H9 (cell line): ENCODE measurements at regions not wholly inside any gene's neighbourhood (a gene's known extent, or its start where the extent isn't known, plus 50 kb on each side); places are given as distances from the start of the nearest gene placed in this dataset.

Experiments used
- DNase-seq: peaks from one replicate; pipeline ENCODE4 v3.0.0-alpha.2; 2017
- H2AFZ ChIP-seq: one replicate; pipeline ENCODE4 v1.6.1; 2013; ENCODE audit warnings: mild to moderate bottlenecking, low read length, control low read depth, moderate library complexity
- H2AK5ac ChIP-seq: 2 replicates; pipeline ENCODE4 v1.6.1; 2013; ENCODE audit warnings: low read length, control low read depth, mixed read lengths; ENCODE audit not compliant: insufficient read length
- H2BK120ac ChIP-seq: one replicate; pipeline ENCODE4 v1.6.1; 2013; ENCODE audit warnings: low read depth, mild to moderate bottlenecking, low read length, control low read depth, inconsistent platforms; ENCODE audit not compliant: poor library complexity, severe bottlenecking
- H2BK12ac ChIP-seq: 2 replicates; pipeline ENCODE4 v1.6.1; 2013; ENCODE audit warnings: low read length, control low read depth, mixed read lengths, low read depth; ENCODE audit not compliant: insufficient read length
- H2BK15ac ChIP-seq: 2 replicates; pipeline ENCODE4 v1.6.1; 2013; ENCODE audit warnings: low read depth, low read length, control low read depth
- H2BK20ac ChIP-seq: one replicate; pipeline ENCODE4 v1.6.1; 2013; ENCODE audit warnings: low read depth, mild to moderate bottlenecking, low read length, control low read depth, inconsistent platforms; ENCODE audit not compliant: poor library complexity, severe bottlenecking
- H2BK5ac ChIP-seq: 2 replicates; pipeline ENCODE4 v1.6.1; 2013; ENCODE audit warnings: low read length, control low read depth, mixed read lengths; ENCODE audit not compliant: insufficient read length
- H3K14ac ChIP-seq: 2 replicates; pipeline ENCODE4 v1.6.1; 2013; ENCODE audit warnings: low read length, control low read depth; ENCODE audit not compliant: insufficient read depth
- H3K18ac ChIP-seq: 2 replicates; pipeline ENCODE4 v1.6.1; 2013; ENCODE audit warnings: low read depth, mild to moderate bottlenecking, mixed read lengths, low read length, control low read depth; ENCODE audit not compliant: insufficient read length
- H3K23ac ChIP-seq: 2 replicates; pipeline ENCODE4 v1.6.1; 2013; ENCODE audit warnings: low read length, control low read depth, mixed read lengths, low read depth; ENCODE audit not compliant: insufficient read length
- H3K23me2 ChIP-seq: 2 replicates; pipeline ENCODE4 v1.6.1; 2013; ENCODE audit warnings: low read depth, mild to moderate bottlenecking, mixed read lengths, low read length, control low read depth; ENCODE audit not compliant: insufficient read length, poor library complexity, severe bottlenecking
- H3K27ac ChIP-seq: 2 replicates; pipeline ENCODE4 v1.5.1; 2013; ENCODE audit warnings: low read length, control low read depth, mixed read lengths, low read depth; ENCODE audit not compliant: insufficient read length
- H3K27me3 ChIP-seq: 2 replicates; pipeline ENCODE4 v1.6.1; 2013; ENCODE audit warnings: low read length, control low read depth, inconsistent platforms; ENCODE audit not compliant: insufficient read depth
- H3K4ac ChIP-seq: 2 replicates; pipeline ENCODE4 v1.6.1; 2013; ENCODE audit warnings: low read depth, mild to moderate bottlenecking, control low read depth, inconsistent platforms, low read length, moderate library complexity
- H3K4me1 ChIP-seq: 2 replicates; pipeline ENCODE4 v1.6.1; 2013; ENCODE audit warnings: low read length, control low read depth, inconsistent platforms; ENCODE audit not compliant: insufficient read depth
- H3K4me2 ChIP-seq: 2 replicates; pipeline ENCODE4 v1.6.1; 2013; ENCODE audit warnings: low read length, control low read depth, mixed read lengths; ENCODE audit not compliant: insufficient read length, insufficient read depth
- H3K56ac ChIP-seq: 2 replicates; pipeline ENCODE4 v1.6.1; 2013; ENCODE audit warnings: low read depth, mild to moderate bottlenecking, mixed read lengths, low read length, control low read depth; ENCODE audit not compliant: insufficient read length
- H3K79me1 ChIP-seq: 2 replicates; pipeline ENCODE4 v1.6.1; 2013; ENCODE audit warnings: low read depth, mild to moderate bottlenecking, moderate library complexity, low read length, control low read depth, inconsistent platforms; ENCODE audit not compliant: insufficient read depth, poor library complexity, severe bottlenecking
- H3K79me2 ChIP-seq: 2 replicates; pipeline ENCODE4 v1.6.1; 2013; ENCODE audit warnings: low read length, control low read depth, inconsistent platforms; ENCODE audit not compliant: insufficient read depth
- H3K9ac ChIP-seq: 2 replicates; pipeline ENCODE4 v1.6.1; 2013; ENCODE audit warnings: low read length, control low read depth, mixed read lengths; ENCODE audit not compliant: insufficient read length; ENCODE audit errors: extremely low read depth
- H3K9me3 ChIP-seq: one replicate; pipeline ENCODE4 v1.6.1; 2013; ENCODE audit warnings: low read depth, low read length, inconsistent platforms; ENCODE audit not compliant: control insufficient read depth
- H3T11ph ChIP-seq: one replicate; pipeline ENCODE4 v1.6.1; 2013; ENCODE audit warnings: mild to moderate bottlenecking, low read length, control low read depth, inconsistent platforms
- H4K20me1 ChIP-seq: one replicate; pipeline ENCODE4 v1.6.1; 2013; ENCODE audit not compliant: control insufficient read depth, insufficient read length, insufficient read depth
- H4K5ac ChIP-seq: 2 replicates; pipeline ENCODE4 v1.6.1; 2013; ENCODE audit warnings: low read depth, mild to moderate bottlenecking, mixed read lengths, low read length, control low read depth; ENCODE audit not compliant: insufficient read length
- H4K8ac ChIP-seq: replicated peaks from 2 replicates; pipeline ENCODE4 v1.6.1; 2013; ENCODE audit warnings: low read length, control low read depth, mixed read lengths, low read depth; ENCODE audit not compliant: insufficient read length
- H4K91ac ChIP-seq: 2 replicates; pipeline ENCODE4 v1.6.1; 2013; ENCODE audit warnings: low read depth, mild to moderate bottlenecking, moderate library complexity, mixed read lengths, low read length, control low read depth; ENCODE audit not compliant: insufficient read length
- H3K27ac Mint-ChIP-seq, 3 experiments: 2 replicates in 2 of 3; 3 replicates in 1 of 3; pipeline ENCODE4 v1.8.0; 2020 to 2021; ENCODE audit warnings: mixed read lengths in 3 of 3, mild to moderate bottlenecking in 1 of 3, moderate library complexity in 1 of 3
- H3K27me3 Mint-ChIP-seq: 2 replicates; pipeline ENCODE4 v1.8.0; 2021; ENCODE audit warnings: low read depth, mild to moderate bottlenecking, moderate library complexity, mixed read lengths
- H3K36me3 Mint-ChIP-seq, 3 experiments: 2 replicates in 2 of 3; 3 replicates in 1 of 3; pipeline ENCODE4 v1.8.0; 2020 to 2021; ENCODE audit warnings: low read depth in 3 of 3, mixed read lengths in 3 of 3; ENCODE audit not compliant: insufficient read depth in 1 of 3
- H3K4me1 Mint-ChIP-seq, 2 experiments: 2 replicates each; pipeline ENCODE4 v1.8.0; 2020; ENCODE audit warnings: mixed read lengths in 2 of 2
- H3K4me3 Mint-ChIP-seq, 2 experiments: 2 replicates in 1 of 2; 3 replicates in 1 of 2; pipeline ENCODE4 v1.8.0; 2020 to 2021; ENCODE audit warnings: mild to moderate bottlenecking in 2 of 2, mixed read lengths in 2 of 2, moderate library complexity in 1 of 2
- H3K9me3 Mint-ChIP-seq, 2 experiments: 2 replicates in 1 of 2; 3 replicates in 1 of 2; pipeline ENCODE4 v1.8.0; 2020; ENCODE audit warnings: mild to moderate bottlenecking in 2 of 2, mixed read lengths in 2 of 2, moderate library complexity in 1 of 2
- whole genome bisulfite sequencing: extraction: QIAGEN DNeasy Blood & Tissue Kit; methylation state at CpG from one replicate; pipeline ENCODE4 v1.1.7; 2013; ENCODE audit warnings: missing lambda C conversion rate, low lambda C conversion rate, mixed read lengths; ENCODE audit not compliant: insufficient read length; ENCODE audit errors: extremely low coverage; 5-methylcytosine and 5-hydroxymethylcytosine counted together
- TF ChIP-seq, protein P1 (sequence below): fragments of 200-600 bp; sonication (generic); conservative IDR thresholded peaks from 3 replicates; pipeline ENCODE4 v1.8.0; 2021; ENCODE audit warnings: antibody characterized with exemption, mild to moderate bottlenecking

DNA sequence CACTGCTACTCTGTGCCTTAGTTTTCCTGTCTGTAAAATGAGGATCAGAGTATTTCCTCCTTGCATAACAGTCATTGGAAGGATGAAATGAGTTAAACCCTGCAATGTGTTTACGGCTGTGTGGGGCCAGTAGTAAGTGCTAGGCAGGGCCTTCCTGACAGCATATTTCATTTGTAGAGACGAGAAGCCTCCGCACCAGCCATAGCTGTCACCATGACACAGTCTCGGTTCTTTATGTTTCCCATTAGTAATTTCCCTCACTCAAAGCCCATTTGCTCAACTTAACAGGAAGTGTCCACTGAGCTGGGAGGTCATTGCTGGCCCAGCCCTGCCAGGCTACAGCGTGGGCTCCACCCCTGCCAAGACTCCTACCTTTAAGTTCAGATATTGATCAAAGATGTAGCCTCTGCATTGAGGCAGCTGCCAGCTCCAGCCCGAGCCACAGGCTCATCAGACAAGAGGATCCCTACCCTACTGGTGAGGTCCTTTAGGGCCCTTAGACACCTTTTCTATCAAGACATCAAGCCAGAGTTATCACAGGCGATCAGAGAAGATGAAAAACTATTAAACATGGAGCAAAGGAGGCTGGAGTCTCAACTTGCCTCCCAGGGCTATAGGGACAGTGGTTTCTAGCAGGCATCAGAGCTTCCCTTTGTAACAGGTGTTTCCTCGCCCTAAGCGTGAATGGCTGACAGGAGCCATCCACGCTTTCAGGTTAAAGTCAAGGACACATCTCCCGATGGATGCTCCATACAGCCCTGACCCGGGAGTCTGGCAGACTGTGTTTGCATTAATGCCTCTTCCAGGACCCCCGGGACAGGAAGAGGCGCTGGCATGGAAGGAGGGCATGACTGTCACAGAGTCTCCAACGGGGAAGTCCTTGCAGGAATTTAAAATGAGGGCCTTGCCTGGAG lies 251.7 kb downstream of the NDUFA10 start:
- H3K4me1 ChIP-seq, result no peaks in the 10 kb centered on the region
- H3K23me2 ChIP-seq, result no peaks in the 10 kb centered on the region
- no peak for DNase-seq
- H2BK120ac ChIP-seq, result no peak overlapping the region
- Mint-ChIP-seq H3K27me3 (peaks cover 39% of the 10 kb centered on the region), H3K9me3 (peaks cover 8 to 10% of the 10 kb centered on the region in 2 experiments; a peak in 4 of 5 replicates), H3K27ac (no peak overlapping the region), H3K36me3 (peaks cover 0 to 2% (median 0%) of the 10 kb centered on the region in 3 experiments; a peak in 1 of 7 replicates), H3K4me1 (no peaks in the 10 kb centered on the region), H3K4me3 (no peak overlapping the region)
- H3K56ac ChIP-seq, result no peak overlapping the region
- WGBS, result no CpG with 5 or more reads among the region's 15 CpGs
- H4K91ac ChIP-seq, result no peak overlapping the region
- no peak overlapping the region for H3K18ac ChIP-seq
- H2BK20ac ChIP-seq, result no peak overlapping the region
- no peak overlapping the region for H3K23ac ChIP-seq
- no peak overlapping the region for H4K5ac ChIP-seq
- no peak overlapping the region for H2BK12ac ChIP-seq
- no peak overlapping the region for H3K4me2 ChIP-seq
- no peak overlapping the region for H3T11ph ChIP-seq
- H3K4ac ChIP-seq, result no peak overlapping the region
- H3K79me2 ChIP-seq, result no peaks in the 10 kb centered on the region
- H3K27me3 ChIP-seq, result no peaks in the 10 kb centered on the region
- no peaks in the 10 kb centered on the region for H3K9me3 ChIP-seq
- H2AK5ac ChIP-seq, result no peak overlapping the region
- H4K8ac ChIP-seq, result no peak overlapping the region
- H3K27ac ChIP-seq, result no peak overlapping the region
- H3K9ac ChIP-seq, result no peak overlapping the region
- no peak overlapping the region for H2AFZ ChIP-seq
- H3K79me1 ChIP-seq, result no peaks in the 10 kb centered on the region
- no peak overlapping the region for H2BK15ac ChIP-seq
- H4K20me1 ChIP-seq, result no peaks in the 10 kb centered on the region
- H2BK5ac ChIP-seq, result no peak overlapping the region
- no peak overlapping the region for H3K14ac ChIP-seq
- TF ChIP-seq, protein P1, sequence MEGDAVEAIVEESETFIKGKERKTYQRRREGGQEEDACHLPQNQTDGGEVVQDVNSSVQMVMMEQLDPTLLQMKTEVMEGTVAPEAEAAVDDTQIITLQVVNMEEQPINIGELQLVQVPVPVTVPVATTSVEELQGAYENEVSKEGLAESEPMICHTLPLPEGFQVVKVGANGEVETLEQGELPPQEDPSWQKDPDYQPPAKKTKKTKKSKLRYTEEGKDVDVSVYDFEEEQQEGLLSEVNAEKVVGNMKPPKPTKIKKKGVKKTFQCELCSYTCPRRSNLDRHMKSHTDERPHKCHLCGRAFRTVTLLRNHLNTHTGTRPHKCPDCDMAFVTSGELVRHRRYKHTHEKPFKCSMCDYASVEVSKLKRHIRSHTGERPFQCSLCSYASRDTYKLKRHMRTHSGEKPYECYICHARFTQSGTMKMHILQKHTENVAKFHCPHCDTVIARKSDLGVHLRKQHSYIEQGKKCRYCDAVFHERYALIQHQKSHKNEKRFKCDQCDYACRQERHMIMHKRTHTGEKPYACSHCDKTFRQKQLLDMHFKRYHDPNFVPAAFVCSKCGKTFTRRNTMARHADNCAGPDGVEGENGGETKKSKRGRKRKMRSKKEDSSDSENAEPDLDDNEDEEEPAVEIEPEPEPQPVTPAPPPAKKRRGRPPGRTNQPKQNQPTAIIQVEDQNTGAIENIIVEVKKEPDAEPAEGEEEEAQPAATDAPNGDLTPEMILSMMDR, result no peak
